ENCODE measurements at regions not wholly inside any gene's neighbourhood (a gene's known extent, or its start where the extent isn't known, plus 50 kb on each side); places are given as distances from the start of the nearest gene placed in this dataset.

- TF ChIP-seq POLR2AphosphoS5 (IDR thresholded peaks at IDR 0.05), result no peak
- Histone ChIP-seq H3K36me3 (no peaks in the 10 kb centered on the region), H3K9me3 (peaks cover 0 to 7% (median 0%) of the 10 kb centered on the region in 8 donors), H3K4me3 (no peak overlapping the region), H3K27ac (no peak overlapping the region), H3K27me3 (replicated peaks in 1 of 7) (peaks cover 0 to 9% (median 0%) of the 10 kb centered on the region in 7 donors), H3K4me1 (no peaks in the 10 kb centered on the region)
- peak; percentile 51 for DNase-seq
- WGBS, 5 donors, result 85 to 97% (median 87%) methylated on average over 7 to 8 of the region's 8 CpGs
- intact Hi-C loops (cut with DNase I; ENCODE audit: low total_unique reads), result no loop called here
These were observed 97.4 kb downstream of the RHOB start for GRCh38 chr2:20544153-20544747.

GRCh38 chr2:20549144-20549543, 101.8 kb downstream of the HS1BP3 start:
- intact Hi-C loops (cut with DNase I; ENCODE audit: low total_unique reads), result no loop called here
- WGBS, 5 donors, result 82 to 93% (median 88%) methylated on average over 9 of the region's 9 CpGs
- no peak for TF ChIP-seq POLR2A (IDR thresholded peaks at IDR 0.05)
- no peak for TF ChIP-seq POLR2AphosphoS5 (IDR thresholded peaks at IDR 0.05)
- TF ChIP-seq CTCF (IDR thresholded peaks at IDR 0.05 in 8 of 11, conservative IDR thresholded peaks at IDR 0.05 in 3 of 11), result no peak
- no peaks in the 10 kb centered on the region for H3K27me3 ChIP-seq (replicated peaks in 1 of 7)
- no peak for DNase-seq
- H3K4me1 ChIP-seq, result peaks cover 0 to 11% (median 0%) of the 10 kb centered on the region in 6 donors
- H3K27ac ChIP-seq, result no peak overlapping the region
- H3K4me3 ChIP-seq, result no peak overlapping the region
- peaks cover 0 to 7% (median 0%) of the 10 kb centered on the region in 8 donors for H3K9me3 ChIP-seq
- no peaks in the 10 kb centered on the region for H3K36me3 ChIP-seq

GRCh38 chr2:20549691-20550348, 101.1 kb downstream of the HS1BP3 start:
- no peaks in the 10 kb centered on the region for H3K27me3 ChIP-seq (replicated peaks in 1 of 7)
- no peak overlapping the region for H3K27ac ChIP-seq
- no peak for TF ChIP-seq POLR2A (IDR thresholded peaks at IDR 0.05)
- no peak for TF ChIP-seq POLR2AphosphoS5 (IDR thresholded peaks at IDR 0.05)
- TF ChIP-seq CTCF (IDR thresholded peaks at IDR 0.05 in 8 of 11, conservative IDR thresholded peaks at IDR 0.05 in 3 of 11), result no peak
- 89 to 100% (median 96%) methylated on average over 1 of the region's 1 CpG for WGBS, 5 donors
- intact Hi-C loops (cut with DNase I; ENCODE audit: low total_unique reads), result no loop called here
- no peaks in the 10 kb centered on the region for H3K36me3 ChIP-seq
- DNase-seq, result no peak
- peaks cover 0 to 7% (median 0%) of the 10 kb centered on the region in 8 donors for H3K9me3 ChIP-seq
- peaks cover 0 to 11% (median 0%) of the 10 kb centered on the region in 6 donors for H3K4me1 ChIP-seq
- no peak overlapping the region for H3K4me3 ChIP-seq

- Histone ChIP-seq H3K36me3 (no peaks in the 10 kb centered on the region), H3K27ac (no peak overlapping the region), H3K4me1 (peaks cover 0 to 11% (median 0%) of the 10 kb centered on the region in 6 donors), H3K9me3 (no peaks in the 10 kb centered on the region), H3K4me3 (no peak overlapping the region), H3K27me3 (replicated peaks in 1 of 7) (no peaks in the 10 kb centered on the region)
- no peak for TF ChIP-seq POLR2A (IDR thresholded peaks at IDR 0.05)
- no peak for TF ChIP-seq CTCF (IDR thresholded peaks at IDR 0.05 in 8 of 11, conservative IDR thresholded peaks at IDR 0.05 in 3 of 11)
- no peak for TF ChIP-seq POLR2AphosphoS5 (IDR thresholded peaks at IDR 0.05)
- WGBS, 5 donors, result 63 to 76% (median 68%) methylated on average over 7 to 9 of the region's 9 CpGs
- intact Hi-C loops (cut with DNase I; ENCODE audit: low total_unique reads), result no loop called here
- DNase-seq, result peak; percentile 77
These were observed 99.5 kb downstream of the HS1BP3 start for GRCh38 chr2:20551260-20551944.

Measured in spleen (tissue), 11 donors.